GM19438 (cell line): ENCODE measurements at regions not wholly inside any gene's neighbourhood (a gene's known extent, or its start where the extent isn't known, plus 50 kb on each side); places are given as distances from the start of the nearest gene placed in this dataset.

Experiments
- ATAC-seq: cut with Tn5 transposase; IDR thresholded peaks from one replicate; pipeline ENCODE4 v1.9.1; 2021; ENCODE audit warnings: low read depth; ENCODE audit not compliant: unreplicated experiment

DNA sequence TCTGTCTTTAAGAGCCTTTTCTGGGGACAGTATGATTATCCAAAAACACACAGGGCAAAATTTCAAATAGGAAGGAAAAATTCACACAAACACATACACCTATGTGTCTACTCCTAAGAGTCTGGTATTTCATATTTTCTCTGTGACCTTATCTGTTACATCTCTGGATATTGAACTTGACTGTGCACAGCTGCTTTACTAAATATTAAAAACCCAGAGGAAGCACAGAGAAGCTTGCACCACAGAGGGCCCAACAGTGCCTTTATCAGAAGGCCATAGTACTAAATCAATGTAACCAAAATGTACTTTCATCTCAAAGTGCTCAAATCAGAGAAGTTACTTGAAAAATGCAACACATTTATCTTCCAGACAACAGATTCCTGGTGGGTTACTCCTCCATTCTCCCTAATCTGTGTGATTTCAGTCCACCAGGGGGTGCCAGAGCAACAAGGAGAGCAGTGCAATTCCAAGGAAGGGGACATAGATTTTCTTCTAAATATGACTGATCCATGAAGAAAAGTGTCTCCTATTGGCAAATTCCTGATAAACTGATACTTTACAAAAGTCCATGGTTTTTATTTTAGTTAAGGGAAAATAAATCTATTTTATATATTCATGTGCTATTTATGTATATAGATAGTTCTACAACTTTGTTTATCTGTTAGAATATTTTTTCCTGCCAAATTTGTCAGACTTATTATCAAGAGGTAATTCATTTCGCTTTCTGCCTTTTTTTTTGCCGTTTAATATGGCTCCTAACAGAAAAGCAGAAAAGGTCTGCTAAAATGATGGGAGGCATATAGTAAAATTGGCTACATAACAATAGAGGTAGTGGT lies 617.6 kb downstream of the LRFN5 start:
- no peak for ATAC-seq

- ATAC-seq = peak; percentile 95
These were observed 616.3 kb downstream of the LRFN5 start for GRCh38 chr14:42222924-42223471.

DNA sequence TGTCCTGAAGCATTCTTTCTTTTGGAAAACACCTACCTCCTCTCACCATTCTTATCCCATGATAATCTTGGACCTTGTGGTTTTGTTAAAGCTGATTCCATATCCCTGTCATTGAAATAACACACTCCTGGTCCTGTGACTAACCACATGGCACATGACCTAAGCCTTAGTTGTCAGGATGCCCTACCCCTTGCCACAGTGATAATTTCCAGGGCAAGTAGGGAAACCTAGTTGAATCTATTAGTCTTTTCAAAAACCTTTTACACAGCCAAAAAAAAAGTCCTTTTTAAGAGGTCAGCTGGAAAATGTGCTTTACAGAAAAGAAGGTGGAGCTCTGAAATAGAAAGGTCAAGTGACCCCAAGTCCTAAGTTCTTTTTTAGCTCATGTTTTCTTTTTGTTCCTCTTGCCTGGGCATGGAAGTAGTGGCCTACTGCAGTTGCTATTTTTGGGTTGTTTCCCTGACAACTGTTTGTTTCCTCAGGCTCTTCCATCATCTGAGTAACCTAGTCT lies 608.4 kb downstream of the LRFN5 start:
- ATAC-seq = no peak

- ATAC-seq = no peak
These were observed 594.3 kb downstream of the LRFN5 start for GRCh38 chr14:42200957-42201356.

DNA sequence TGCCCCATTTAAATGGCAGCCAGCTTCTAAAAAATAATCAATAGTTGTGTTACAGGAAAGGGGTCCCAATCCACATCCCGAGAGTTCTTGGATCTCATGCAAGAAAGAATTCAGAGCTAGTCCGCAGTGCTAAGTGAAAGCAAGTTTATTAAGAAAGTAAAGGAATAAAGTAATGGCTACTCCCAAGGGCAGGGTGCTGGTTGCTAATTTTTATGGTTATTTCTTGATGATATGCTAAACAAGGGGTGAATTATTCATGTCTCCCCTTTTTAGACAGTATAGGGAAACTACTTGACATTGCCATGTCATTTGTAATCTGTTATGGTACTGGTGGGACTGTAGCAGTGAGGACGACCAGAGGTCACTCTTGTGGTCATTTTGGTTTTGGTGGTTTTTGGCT lies 591.3 kb downstream of the LRFN5 start:
- no peak for ATAC-seq

DNA sequence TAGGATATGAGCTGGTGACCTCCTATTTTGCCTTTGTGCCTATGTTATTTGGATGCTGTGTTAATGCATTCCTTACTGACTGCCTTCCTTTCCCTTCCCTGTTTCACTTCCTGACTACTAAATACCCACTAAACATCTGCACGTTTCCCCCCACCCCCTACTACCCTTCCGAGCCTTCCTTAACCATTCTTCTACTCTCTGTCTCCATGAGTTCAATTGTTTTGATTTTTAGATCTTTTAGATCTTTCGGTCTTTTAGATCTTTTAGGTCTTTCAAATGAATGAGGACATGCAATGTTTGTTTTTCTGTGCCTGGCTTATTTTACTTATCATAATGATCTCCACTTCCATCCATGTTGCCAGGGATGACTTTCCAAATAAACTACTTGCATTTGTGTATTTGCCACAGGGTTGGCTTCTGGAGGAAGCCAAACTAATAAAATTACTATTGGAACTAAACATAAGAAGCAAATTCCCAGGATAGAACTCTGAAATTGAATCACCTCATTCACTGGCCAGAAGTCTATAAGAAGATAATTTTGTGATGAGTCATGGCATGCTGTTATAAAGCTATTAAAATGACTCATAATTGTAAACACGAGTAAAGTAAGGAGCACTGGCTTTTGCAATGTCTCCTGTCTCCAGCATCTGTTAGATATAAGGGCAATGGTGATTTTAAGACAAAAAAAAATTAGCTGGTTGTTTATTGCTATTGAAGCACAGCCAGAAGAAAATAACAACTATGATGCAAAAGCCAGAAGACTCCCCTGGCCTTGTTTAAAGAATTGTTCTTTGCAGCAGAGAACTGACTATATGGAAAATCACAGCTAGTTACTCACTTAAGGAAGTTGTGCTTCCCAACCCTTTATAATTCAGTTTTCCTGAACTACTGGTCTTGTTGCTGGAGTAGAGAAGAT lies 586.3 kb downstream of the LRFN5 start:
- ATAC-seq = no peak

- no peak for ATAC-seq
These were observed 584.1 kb downstream of the LRFN5 start for GRCh38 chr14:42190744-42191143.

GRCh38 chr14:42187846-42188245 lies 581.2 kb downstream of the LRFN5 start:
- no peak for ATAC-seq

- ATAC-seq = no peak
These were observed 579.0 kb downstream of the LRFN5 start for GRCh38 chr14:42185718-42186117.

- no peak for ATAC-seq
These were observed 567.7 kb downstream of the LRFN5 start for GRCh38 chr14:42174357-42174756.

DNA sequence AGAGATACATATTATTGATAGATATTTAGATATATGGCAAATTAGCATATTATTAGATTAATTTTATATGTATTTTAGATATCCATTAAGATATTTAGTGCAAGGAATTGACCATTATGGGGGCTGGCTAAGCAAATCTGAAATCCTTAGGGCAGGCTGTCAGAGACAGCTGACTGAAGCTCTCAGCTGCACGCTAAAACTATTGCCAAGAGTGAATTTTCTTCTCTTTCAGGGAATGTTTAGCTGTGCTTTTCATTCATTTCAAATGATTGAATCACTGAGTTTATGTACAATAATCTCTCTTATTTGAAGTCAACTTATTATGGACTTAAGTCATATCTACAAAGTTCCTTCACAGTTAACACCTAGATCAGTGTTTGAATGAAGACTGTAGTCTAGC lies 566.5 kb downstream of the LRFN5 start:
- no peak for ATAC-seq

- ATAC-seq = no peak
These were observed 565.6 kb downstream of the LRFN5 start for GRCh38 chr14:42172304-42172703.

GRCh38 chr14:42163136-42163535 lies 556.5 kb downstream of the LRFN5 start:
- ATAC-seq = no peak

DNA sequence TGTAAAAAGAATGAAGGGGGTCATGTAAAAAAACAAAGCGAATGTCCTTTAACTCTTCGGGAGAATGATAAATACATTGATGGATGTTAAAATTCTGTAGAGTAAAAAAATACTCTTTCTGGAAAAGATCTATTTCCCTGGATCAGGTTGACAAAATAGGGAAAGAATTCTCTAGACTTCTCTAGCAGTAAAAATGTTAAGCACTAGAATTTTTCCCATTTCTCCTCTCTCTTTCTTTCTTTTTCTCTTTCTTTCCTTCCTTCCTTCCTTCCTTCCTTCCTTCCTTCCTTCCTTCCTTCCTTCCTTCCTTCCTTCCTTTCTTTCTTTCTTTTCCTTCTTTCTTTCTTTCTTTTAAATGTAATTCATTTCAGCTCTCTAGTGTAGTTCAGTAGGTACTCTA lies 552.5 kb downstream of the LRFN5 start:
- no peak for ATAC-seq

GRCh38 chr14:42149609-42150261 lies 543.1 kb downstream of the LRFN5 start:
- peak; percentile 75 for ATAC-seq

DNA sequence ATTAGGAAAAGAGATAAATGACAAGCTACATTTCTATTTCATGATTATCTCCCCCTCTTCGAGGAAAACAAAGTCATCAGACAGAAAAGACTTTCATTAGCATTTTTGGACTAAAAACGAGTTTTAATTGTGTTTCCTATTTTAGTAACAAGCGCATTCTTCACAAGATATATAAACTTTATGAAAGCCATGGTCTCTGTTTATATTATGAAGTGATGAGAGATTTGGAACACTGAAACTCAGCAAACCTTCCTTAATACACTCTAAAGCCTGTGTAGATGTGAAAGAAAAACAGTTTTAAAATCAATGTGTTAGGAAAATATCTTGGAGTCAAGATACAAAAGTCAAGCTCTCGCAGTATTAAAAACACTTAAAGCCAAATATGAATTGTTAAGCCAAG lies 539.1 kb downstream of the LRFN5 start:
- ATAC-seq = no peak

DNA sequence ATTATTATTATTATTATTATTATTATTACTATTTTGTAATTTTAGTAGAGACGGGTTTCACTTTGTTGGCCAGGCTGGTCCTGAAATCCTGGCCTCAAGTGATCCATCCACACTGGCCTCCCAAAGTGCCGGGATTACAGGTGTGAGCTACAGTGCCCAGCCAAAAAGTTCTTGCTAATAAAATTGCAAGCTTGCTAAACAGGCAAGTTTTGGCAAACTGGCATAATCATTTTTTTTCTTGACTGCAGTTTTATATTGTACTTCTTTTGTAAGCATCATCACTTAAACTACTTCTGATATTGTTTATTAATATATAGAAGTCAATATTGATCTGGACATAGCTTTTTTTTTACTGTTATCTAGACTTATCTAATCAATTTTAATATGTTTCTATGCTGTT lies 536.4 kb downstream of the LRFN5 start:
- no peak for ATAC-seq

DNA sequence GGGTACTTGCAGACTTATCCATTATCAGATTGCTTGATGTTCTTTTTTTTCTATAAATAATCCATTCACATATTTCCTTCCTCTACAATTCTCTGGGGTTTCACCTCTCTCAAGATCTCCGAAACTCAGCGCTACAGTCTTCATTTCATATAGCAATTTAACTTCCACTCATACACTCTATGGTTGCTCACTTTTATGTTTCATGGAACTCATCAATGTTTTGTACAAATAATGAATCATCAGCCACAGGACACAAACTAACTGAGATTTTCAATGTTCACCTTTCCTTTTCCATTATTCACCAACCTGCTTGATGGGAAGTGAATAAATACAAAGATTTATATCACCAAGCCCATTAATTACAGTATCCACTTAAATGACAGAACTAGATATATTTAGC lies 534.7 kb downstream of the LRFN5 start:
- no peak for ATAC-seq

- no peak for ATAC-seq
These were observed 534.2 kb downstream of the LRFN5 start for GRCh38 chr14:42140831-42141279.

DNA sequence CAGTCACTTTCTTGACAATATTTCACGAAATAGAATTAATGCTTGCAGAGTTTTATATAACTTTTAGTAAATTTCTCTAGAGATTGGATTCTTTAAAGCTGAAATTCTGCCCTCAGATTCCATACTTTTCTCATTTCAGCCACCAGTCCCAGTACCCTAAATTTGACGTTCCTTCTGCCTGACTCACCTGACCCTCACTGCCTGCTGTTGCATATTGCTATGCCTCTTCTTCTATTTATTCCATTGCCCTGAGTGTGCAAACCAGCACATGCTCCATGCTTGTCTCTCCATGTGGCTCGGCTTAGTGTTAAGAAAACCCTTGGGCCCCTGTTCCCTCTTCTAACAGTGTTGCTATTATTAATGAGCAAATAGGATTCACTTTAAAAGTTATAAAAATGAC lies 533.3 kb downstream of the LRFN5 start:
- ATAC-seq = no peak

GRCh38 chr14:42138406-42138805 lies 531.7 kb downstream of the LRFN5 start:
- no peak for ATAC-seq
